ENCODE measurements at regions not wholly inside any gene's neighbourhood (a gene's known extent, or its start where the extent isn't known, plus 50 kb on each side); places are given as distances from the start of the nearest gene placed in this dataset.

- Mint-ChIP-seq H3K4me1 (ENCODE audit: low read depth) (no peaks in the 10 kb centered on the region), H3K27me3 (no peaks in the 10 kb centered on the region), H3K27ac (no peak overlapping the region), H3K9me3 (peaks cover 15% of the 10 kb centered on the region), H3K4me3 (no peak overlapping the region), H3K36me3 (ENCODE audit: low read depth) (no peaks in the 10 kb centered on the region)
- ATAC-seq (ENCODE audit: poor library complexity) (no peak), DNase-seq (no peak)
- POLR2A ChIA-PET: no interaction called here
- TF ChIP-seq CTCF (IDR thresholded peaks at IDR 0.05): no peak
- H3K36me3 ChIP-seq (ENCODE audit: insufficient read depth, low read length): no peaks in the 10 kb centered on the region
- H3K27me3 ChIP-seq (ENCODE audit: control insufficient read depth in 1 of 2, insufficient read depth in 2 of 2, low read length in 2 of 2): no peaks in the 10 kb centered on the region
- H3K27ac ChIP-seq (ENCODE audit: low read depth in 1 of 2, low read length in 2 of 2): no peak overlapping the region
- no peak overlapping the region for H3K4me3 ChIP-seq (ENCODE audit: low read length)
- peaks cover 9 to 14% of the 10 kb centered on the region in 2 experiments for H3K9me3 ChIP-seq (ENCODE audit: control insufficient read depth in 1 of 2, insufficient read depth in 1 of 2, low read length in 2 of 2)
- intact Hi-C loops (cut with DNase I, micrococcal nuclease): no loop called here
- H3K4me1 ChIP-seq (ENCODE audit: insufficient read depth, low read length): no peaks in the 10 kb centered on the region
- CTCF ChIA-PET: no interaction called here
Observed at GRCh38 chr16:64381979-64382378, 739.9 kb downstream of the CDH11 start.

- Histone ChIP-seq H3K36me3 (ENCODE audit: insufficient read depth, low read length) (no peaks in the 10 kb centered on the region), H3K27ac (ENCODE audit: low read depth in 1 of 2, low read length in 2 of 2) (no peak overlapping the region), H3K4me1 (ENCODE audit: insufficient read depth, low read length) (no peaks in the 10 kb centered on the region), H3K9me3 (ENCODE audit: control insufficient read depth in 1 of 2, insufficient read depth in 1 of 2, low read length in 2 of 2) (peaks cover 10 to 19% of the 10 kb centered on the region in 2 experiments), H3K4me3 (ENCODE audit: low read length) (no peak overlapping the region), H3K27me3 (ENCODE audit: control insufficient read depth in 1 of 2, insufficient read depth in 2 of 2, low read length in 2 of 2) (no peaks in the 10 kb centered on the region)
- POLR2A ChIA-PET: no interaction called here
- no peak for ATAC-seq (ENCODE audit: poor library complexity)
- CTCF ChIA-PET: no interaction called here
- Mint-ChIP-seq H3K4me1 (ENCODE audit: low read depth) (no peaks in the 10 kb centered on the region), H3K36me3 (ENCODE audit: low read depth) (no peaks in the 10 kb centered on the region), H3K4me3 (no peak overlapping the region), H3K27me3 (no peaks in the 10 kb centered on the region), H3K27ac (no peak overlapping the region), H3K9me3 (peaks cover 8% of the 10 kb centered on the region)
- intact Hi-C loops (cut with DNase I, micrococcal nuclease): no loop called here
- TF ChIP-seq CTCF (IDR thresholded peaks at IDR 0.05): no peak
- peak in 1 of 14 experiments; percentile 2 for DNase-seq
Observed at GRCh38 chr16:64380751-64381150, 741.1 kb downstream of the CDH11 start.

- no peak overlapping the region for H3K4me3 ChIP-seq (ENCODE audit: low read length)
- no peaks in the 10 kb centered on the region for H3K9me3 Mint-ChIP-seq
- intact Hi-C loops (cut with DNase I, micrococcal nuclease): no loop called here
- no peak for TF ChIP-seq CTCF (IDR thresholded peaks at IDR 0.05)
- H3K27ac Mint-ChIP-seq: no peak overlapping the region
- H3K4me3 Mint-ChIP-seq: no peak overlapping the region
- H3K36me3 Mint-ChIP-seq (ENCODE audit: low read depth): no peaks in the 10 kb centered on the region
- DNase-seq (no peak), ATAC-seq (ENCODE audit: poor library complexity) (no peak)
- H3K9me3 ChIP-seq (ENCODE audit: control insufficient read depth in 1 of 2, insufficient read depth in 1 of 2, low read length in 2 of 2): peaks cover 14 to 15% of the 10 kb centered on the region in 2 experiments
- ChIA-PET POLR2A (no interaction called here), CTCF (no interaction called here)
- no peaks in the 10 kb centered on the region for H3K27me3 ChIP-seq (ENCODE audit: control insufficient read depth in 1 of 2, insufficient read depth in 2 of 2, low read length in 2 of 2)
- no peaks in the 10 kb centered on the region for H3K4me1 ChIP-seq (ENCODE audit: insufficient read depth, low read length)
- H3K27ac ChIP-seq (ENCODE audit: low read depth in 1 of 2, low read length in 2 of 2): no peak overlapping the region
- no peaks in the 10 kb centered on the region for H3K36me3 ChIP-seq (ENCODE audit: insufficient read depth, low read length)
- no peaks in the 10 kb centered on the region for H3K27me3 Mint-ChIP-seq
- no peaks in the 10 kb centered on the region for H3K4me1 Mint-ChIP-seq (ENCODE audit: low read depth)
Observed at GRCh38 chr16:64375391-64375980, 746.4 kb downstream of the CDH11 start.

Data from CD4-positive, alpha-beta T cell (primary cell).